K562 (cell line): ENCODE measurements at regions not wholly inside any gene's neighbourhood (a gene's known extent, or its start where the extent isn't known, plus 50 kb on each side); places are given as distances from the start of the nearest gene placed in this dataset.

Experiments used
- ARNT ChIP-seq, 2 experiments: fragments of 450-650 bp; IDR thresholded peaks; 2 replicates each; pipeline ENCODE4 v1.6.1; 2016; ENCODE audit warnings: mild to moderate bottlenecking in 1 of 2
- ATF7 ChIP-seq: fragments of 450-650 bp; IDR thresholded peaks from 2 replicates; pipeline ENCODE4 v1.7.1; 2014; ENCODE audit warnings: mild to moderate bottlenecking, moderate library complexity
- EP300 ChIP-seq: IDR thresholded peaks from 2 replicates; pipeline ENCODE4 v1.6.1; 2012; ENCODE audit warnings: low read length, improper control_type of control experiment
- HDAC3 ChIP-seq: fragments of 450-650 bp; IDR thresholded peaks from 2 replicates; pipeline ENCODE4 v1.6.1; 2018; ENCODE audit warnings: borderline replicate concordance, mild to moderate bottlenecking, moderate library complexity; ENCODE audit not compliant: partially characterized antibody
- POLR2G ChIP-seq: fragments of 200-400 bp; formaldehyde crosslinking; IDR thresholded peaks from 2 replicates; pipeline ENCODE4 v1.6.1; 2017; ENCODE audit warnings: low read depth, mild to moderate bottlenecking, antibody characterized with exemption, low read length, moderate library complexity
- RFX7 ChIP-seq: fragments of 250-450 bp; sonication (Bioruptor Pico); IDR thresholded peaks from 2 replicates; pipeline ENCODE4 v1.5.1; 2021; ENCODE audit warnings: mild to moderate bottlenecking
- SMARCE1 ChIP-seq: fragments of 450-650 bp; IDR thresholded peaks from 2 replicates; pipeline ENCODE4 v1.7.1; 2016; ENCODE audit warnings: mild to moderate bottlenecking
- SP1 ChIP-seq: sonication (generic); formaldehyde crosslinking; IDR thresholded peaks from 2 replicates; pipeline ENCODE4 v1.8.1; 2022; ENCODE audit warnings: mild to moderate bottlenecking, missing genetic modification reagents
- SRSF7 ChIP-seq: fragments of 200-400 bp; formaldehyde crosslinking; optimal IDR thresholded peaks from 2 replicates; pipeline ENCODE3; 2017; ENCODE audit warnings: mild to moderate bottlenecking, low read depth, low read length
- TARDBP ChIP-seq: fragments of 450-650 bp; IDR thresholded peaks from 2 replicates; pipeline ENCODE4 v1.6.1; 2016
- TEAD1 ChIP-seq, 2 experiments: fragments of 450-650 bp in 1 of 2; sonication (generic) in 1 of 2; formaldehyde crosslinking; IDR thresholded peaks; 2 replicates each; pipeline versions ENCODE4 v1.4.0 to v1.8.0; 2020 to 2022; ENCODE audit warnings: mild to moderate bottlenecking in 2 of 2, missing genetic modification reagents in 1 of 2
- ZNF3 ChIP-seq: fragments of 250-450 bp; sonication (Bioruptor Pico); IDR thresholded peaks from 2 replicates; pipeline ENCODE4 v1.5.0; 2021; ENCODE audit warnings: mild to moderate bottlenecking, moderate library complexity
- ZNF507 ChIP-seq: conservative IDR thresholded peaks from 2 replicates; pipeline ENCODE4 v1.6.1; 2017; ENCODE audit warnings: missing genetic modification characterization, missing compliant biosample characterization
- ZNF583 ChIP-seq: fragments of 250-450 bp; sonication (Bioruptor Pico); IDR thresholded peaks from 2 replicates; pipeline ENCODE4 v1.4.0; 2020
- TF ChIP-seq, protein P1 (sequence below): sonication (generic); formaldehyde crosslinking; IDR thresholded peaks from 2 replicates; pipeline ENCODE4 v1.5.0; 2020; ENCODE audit warnings: missing genetic modification reagents
- TF ChIP-seq, protein P2 (sequence below): fragments of 250-450 bp; sonication (Bioruptor Pico); IDR thresholded peaks from 2 replicates; pipeline ENCODE4 v1.4.0; 2020; ENCODE audit warnings: mild to moderate bottlenecking, moderate library complexity
- TF ChIP-seq, protein P3 (sequence below), 2 experiments: IDR thresholded peaks in 1 of 2; conservative IDR thresholded peaks in 1 of 2; 2 replicates each; pipeline ENCODE4 v1.6.1; 2016; ENCODE audit warnings: low read depth in 2 of 2, mild to moderate bottlenecking in 1 of 2, missing compliant biosample characterization in 1 of 2, missing genetic modification characterization in 1 of 2, moderate library complexity in 1 of 2
- TF ChIP-seq, protein P4 (sequence below): fragments of 450-650 bp; IDR thresholded peaks from 2 replicates; pipeline ENCODE4 v1.6.1; 2016; ENCODE audit warnings: antibody characterized with exemption

DNA sequence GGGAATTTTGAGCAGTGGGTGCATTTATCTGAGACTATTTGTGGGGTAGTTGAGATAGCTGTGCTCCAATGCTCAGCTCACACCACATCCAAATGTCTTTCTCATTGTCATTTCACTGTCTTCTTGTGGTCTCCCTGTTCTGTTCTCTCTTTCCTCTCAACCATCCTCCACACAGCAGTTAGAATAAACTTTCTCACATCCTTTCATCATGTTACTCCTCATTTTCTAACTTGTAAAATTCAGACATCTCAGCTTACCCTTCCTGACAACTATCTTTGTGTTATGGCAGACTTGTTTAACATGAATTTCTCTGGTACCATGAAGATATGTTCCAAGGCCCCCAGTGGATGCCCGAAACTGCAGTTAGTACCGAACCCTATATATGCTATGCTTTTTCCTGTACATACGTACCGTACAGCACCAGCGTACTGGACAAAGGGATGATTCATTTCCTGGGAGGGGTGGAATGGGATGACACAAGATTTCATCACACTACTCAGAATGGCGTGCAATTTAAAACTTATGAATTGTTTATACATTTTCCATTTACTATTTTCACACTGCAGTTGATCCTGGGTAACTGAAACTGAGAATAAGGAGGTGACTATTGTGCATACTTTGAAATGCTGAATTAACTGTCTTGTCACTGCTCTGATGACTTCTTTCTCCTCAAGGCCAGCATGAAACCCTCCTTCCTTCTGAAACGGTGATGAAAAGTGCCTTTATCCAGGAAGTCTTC lies 177.1 kb upstream of the SLC38A2 start (continued):
- TF ChIP-seq, protein P1, sequence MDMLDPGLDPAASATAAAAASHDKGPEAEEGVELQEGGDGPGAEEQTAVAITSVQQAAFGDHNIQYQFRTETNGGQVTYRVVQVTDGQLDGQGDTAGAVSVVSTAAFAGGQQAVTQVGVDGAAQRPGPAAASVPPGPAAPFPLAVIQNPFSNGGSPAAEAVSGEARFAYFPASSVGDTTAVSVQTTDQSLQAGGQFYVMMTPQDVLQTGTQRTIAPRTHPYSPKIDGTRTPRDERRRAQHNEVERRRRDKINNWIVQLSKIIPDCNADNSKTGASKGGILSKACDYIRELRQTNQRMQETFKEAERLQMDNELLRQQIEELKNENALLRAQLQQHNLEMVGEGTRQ (CRISPR knock-in tag) = no peak
- peak; percentile 76 for TF ChIP-seq HDAC3
- TF ChIP-seq EP300 = peak; percentile 94
- TF ChIP-seq TARDBP = 0 out of 2 replicates have a peak, but pooled peaks have one; percentile 18
- TF ChIP-seq SP1 = peak; percentile 55
- 0 out of 2 replicates have a peak, but pooled peaks have one; percentile 22 for TF ChIP-seq ZNF3
- peak; percentile 54; the same call in 1 of the 2 replicates for TF ChIP-seq ZNF583 (CRISPR knock-in tag)
- TF ChIP-seq SRSF7 = no peak
- TF ChIP-seq, protein P2, sequence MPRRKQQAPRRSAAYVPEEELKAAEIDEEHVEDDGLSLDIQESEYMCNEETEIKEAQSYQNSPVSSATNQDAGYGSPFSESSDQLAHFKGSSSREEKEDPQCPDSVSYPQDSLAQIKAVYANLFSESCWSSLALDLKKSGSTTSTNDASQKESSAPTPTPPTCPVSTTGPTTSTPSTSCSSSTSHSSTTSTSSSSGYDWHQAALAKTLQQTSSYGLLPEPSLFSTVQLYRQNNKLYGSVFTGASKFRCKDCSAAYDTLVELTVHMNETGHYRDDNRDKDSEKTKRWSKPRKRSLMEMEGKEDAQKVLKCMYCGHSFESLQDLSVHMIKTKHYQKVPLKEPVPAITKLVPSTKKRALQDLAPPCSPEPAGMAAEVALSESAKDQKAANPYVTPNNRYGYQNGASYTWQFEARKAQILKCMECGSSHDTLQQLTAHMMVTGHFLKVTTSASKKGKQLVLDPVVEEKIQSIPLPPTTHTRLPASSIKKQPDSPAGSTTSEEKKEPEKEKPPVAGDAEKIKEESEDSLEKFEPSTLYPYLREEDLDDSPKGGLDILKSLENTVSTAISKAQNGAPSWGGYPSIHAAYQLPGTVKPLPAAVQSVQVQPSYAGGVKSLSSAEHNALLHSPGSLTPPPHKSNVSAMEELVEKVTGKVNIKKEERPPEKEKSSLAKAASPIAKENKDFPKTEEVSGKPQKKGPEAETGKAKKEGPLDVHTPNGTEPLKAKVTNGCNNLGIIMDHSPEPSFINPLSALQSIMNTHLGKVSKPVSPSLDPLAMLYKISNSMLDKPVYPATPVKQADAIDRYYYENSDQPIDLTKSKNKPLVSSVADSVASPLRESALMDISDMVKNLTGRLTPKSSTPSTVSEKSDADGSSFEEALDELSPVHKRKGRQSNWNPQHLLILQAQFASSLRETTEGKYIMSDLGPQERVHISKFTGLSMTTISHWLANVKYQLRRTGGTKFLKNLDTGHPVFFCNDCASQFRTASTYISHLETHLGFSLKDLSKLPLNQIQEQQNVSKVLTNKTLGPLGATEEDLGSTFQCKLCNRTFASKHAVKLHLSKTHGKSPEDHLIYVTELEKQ (CRISPR knock-in tag) = no peak
- TF ChIP-seq, protein P3, sequence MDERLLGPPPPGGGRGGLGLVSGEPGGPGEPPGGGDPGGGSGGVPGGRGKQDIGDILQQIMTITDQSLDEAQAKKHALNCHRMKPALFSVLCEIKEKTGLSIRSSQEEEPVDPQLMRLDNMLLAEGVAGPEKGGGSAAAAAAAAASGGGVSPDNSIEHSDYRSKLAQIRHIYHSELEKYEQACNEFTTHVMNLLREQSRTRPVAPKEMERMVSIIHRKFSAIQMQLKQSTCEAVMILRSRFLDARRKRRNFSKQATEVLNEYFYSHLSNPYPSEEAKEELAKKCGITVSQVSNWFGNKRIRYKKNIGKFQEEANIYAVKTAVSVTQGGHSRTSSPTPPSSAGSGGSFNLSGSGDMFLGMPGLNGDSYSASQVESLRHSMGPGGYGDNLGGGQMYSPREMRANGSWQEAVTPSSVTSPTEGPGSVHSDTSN (CRISPR knock-in tag; IDR thresholded peaks at IDR 0.05; ENCODE audit: low read depth) = no peak
- TF ChIP-seq, protein P3 (tag; conservative IDR thresholded peaks at IDR 0.05; ENCODE audit: low read depth) = peak; percentile 54
- TF ChIP-seq TEAD1 (CRISPR knock-in tag; IDR thresholded peaks at IDR 0.05) = peak in 1 of 2 experiments; percentile 53; a peak in 1 of 4 replicates
- TF ChIP-seq RFX7 (CRISPR knock-in tag) = no peak
- TF ChIP-seq POLR2G = peak; percentile 48; the same call in 1 of the 2 replicates
- TF ChIP-seq ATF7 = peak; percentile 94
- TF ChIP-seq, protein P4, sequence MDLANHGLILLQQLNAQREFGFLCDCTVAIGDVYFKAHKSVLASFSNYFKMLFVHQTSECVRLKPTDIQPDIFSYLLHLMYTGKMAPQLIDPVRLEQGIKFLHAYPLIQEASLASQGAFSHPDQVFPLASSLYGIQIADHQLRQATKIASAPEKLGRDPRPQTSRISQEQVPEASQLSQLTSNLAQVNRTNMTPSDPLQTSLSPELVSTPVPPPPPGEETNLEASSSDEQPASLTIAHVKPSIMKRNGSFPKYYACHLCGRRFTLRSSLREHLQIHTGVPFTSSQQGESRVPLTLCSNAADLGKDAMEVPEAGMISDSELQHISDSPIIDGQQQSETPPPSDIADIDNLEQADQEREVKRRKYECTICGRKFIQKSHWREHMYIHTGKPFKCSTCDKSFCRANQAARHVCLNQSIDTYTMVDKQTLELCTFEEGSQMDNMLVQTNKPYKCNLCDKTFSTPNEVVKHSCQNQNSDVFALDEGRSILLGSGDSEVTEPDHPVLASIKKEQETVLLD = no peak
- no peak for TF ChIP-seq ZNF507
- peak in 1 of 2 experiments; percentile 42; a peak in 1 of 4 replicates for TF ChIP-seq ARNT (IDR thresholded peaks at IDR 0.05)
- peak; percentile 67; the same call in 1 of the 2 replicates for TF ChIP-seq SMARCE1
